Small intestine (tissue), 7 donors: ENCODE measurements at regions not wholly inside any gene's neighbourhood (a gene's known extent, or its start where the extent isn't known, plus 50 kb on each side); places are given as distances from the start of the nearest gene placed in this dataset.

ENCODE experiments used
- DNase-seq, 2 donors: peaks; one replicate each; pipeline versions ENCODE4 v3.0.0 to v3.0.0-alpha.2; 2013
- FAIRE-seq: peaks from 2 replicates; lab custom pipeline; 2012; peaks lifted over from hg19 to GRCh38; lab: Jason Lieb, UNC
- H3K27ac ChIP-seq, 3 donors: one replicate each; pipeline ENCODE4 v1.5.1; 2013; ENCODE audit warnings: low read length in 2 of 3, mild to moderate bottlenecking in 2 of 3, control low read depth in 1 of 3, inconsistent platforms in 1 of 3, low read depth in 1 of 3, moderate library complexity in 1 of 3
- H3K27me3 ChIP-seq, 3 donors: one replicate each; pipeline ENCODE4 v1.6.1; 2013; ENCODE audit warnings: low read length in 3 of 3, inconsistent platforms in 1 of 3; ENCODE audit not compliant: control insufficient read depth in 3 of 3, insufficient read depth in 3 of 3
- H3K36me3 ChIP-seq, 3 donors: one replicate each; pipeline ENCODE4 v1.6.1; 2013; ENCODE audit warnings: low read length in 3 of 3, inconsistent platforms in 1 of 3, low read depth in 1 of 3, mild to moderate bottlenecking in 1 of 3, moderate library complexity in 1 of 3; ENCODE audit not compliant: control insufficient read depth in 3 of 3, insufficient read depth in 2 of 3
- H3K4me1 ChIP-seq, 3 donors: one replicate each; pipeline ENCODE4 v1.6.1; 2013; ENCODE audit warnings: low read length in 2 of 3, inconsistent platforms in 1 of 3, low read depth in 1 of 3, mild to moderate bottlenecking in 1 of 3, moderate library complexity in 1 of 3; ENCODE audit not compliant: control insufficient read depth in 3 of 3, insufficient read depth in 2 of 3
- H3K4me3 ChIP-seq, 3 donors: one replicate each; pipeline ENCODE4 v1.5.1; 2013; ENCODE audit warnings: low read length in 3 of 3, control low read depth in 1 of 3, inconsistent platforms in 1 of 3, low read depth in 1 of 3, mild to moderate bottlenecking in 1 of 3, moderate library complexity in 1 of 3
- H3K9me3 ChIP-seq, 2 donors: one replicate each; pipeline ENCODE4 v1.6.1; 2013; ENCODE audit warnings: low read depth in 1 of 2, low read length in 1 of 2; ENCODE audit not compliant: control insufficient read depth in 2 of 2, insufficient read depth in 1 of 2
- WGBS, 3 donors: extraction: QIAGEN DNeasy Blood & Tissue Kit; methylation state at CpG; one replicate each; pipeline ENCODE4 v1.1.7; 2013; 5-methylcytosine and 5-hydroxymethylcytosine counted together
- donor health status: healthy with polysubstance abuse.
- donor health status: control.
- donor health status: control.
- donor health status: Bipolar disorder and iron deficiency.
- donor health status: healthy.

DNA sequence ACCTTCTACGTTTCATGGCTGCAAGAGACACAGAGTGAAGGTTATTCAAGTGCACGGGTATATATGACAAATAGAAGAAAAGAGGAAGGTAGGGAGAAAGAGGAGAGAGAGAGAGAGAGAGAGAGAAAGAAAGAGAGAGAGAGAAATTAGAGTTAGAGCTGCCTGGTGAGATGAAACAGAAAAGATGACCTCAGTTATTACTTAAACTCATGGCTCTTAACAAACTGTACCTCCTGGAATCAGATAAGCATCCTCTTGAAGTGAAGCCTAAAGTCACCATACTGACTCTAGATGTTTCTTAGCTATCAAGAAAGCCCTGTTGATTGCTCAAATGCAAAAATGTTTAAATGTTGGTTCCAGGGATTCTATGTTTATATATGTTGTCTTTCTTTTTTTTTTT lies 597.7 kb upstream of the ZP4 start:
- H3K27ac ChIP-seq, result no peak overlapping the region
- DNase-seq (no peak), FAIRE-seq (no peak)
- no peaks in the 10 kb centered on the region for H3K27me3 ChIP-seq
- no peak overlapping the region for H3K4me3 ChIP-seq
- no peaks in the 10 kb centered on the region for H3K4me1 ChIP-seq
- 76 to 90% (median 81%) methylated on average over 2 of the region's 2 CpGs for WGBS, 3 donors
- no peaks in the 10 kb centered on the region for H3K36me3 ChIP-seq
- no peaks in the 10 kb centered on the region for H3K9me3 ChIP-seq

- FAIRE-seq (no peak), DNase-seq (no peak)
- Histone ChIP-seq H3K27me3 (no peaks in the 10 kb centered on the region), H3K4me3 (no peak overlapping the region), H3K9me3 (no peaks in the 10 kb centered on the region), H3K36me3 (no peaks in the 10 kb centered on the region), H3K27ac (no peak overlapping the region), H3K4me1 (no peaks in the 10 kb centered on the region)
- 77 to 87% (median 78%) methylated on average over 1 of the region's 1 CpG for WGBS, 3 donors
These were observed 597.2 kb upstream of the ZP4 start for GRCh38 chr1:238487931-238488330.

DNA sequence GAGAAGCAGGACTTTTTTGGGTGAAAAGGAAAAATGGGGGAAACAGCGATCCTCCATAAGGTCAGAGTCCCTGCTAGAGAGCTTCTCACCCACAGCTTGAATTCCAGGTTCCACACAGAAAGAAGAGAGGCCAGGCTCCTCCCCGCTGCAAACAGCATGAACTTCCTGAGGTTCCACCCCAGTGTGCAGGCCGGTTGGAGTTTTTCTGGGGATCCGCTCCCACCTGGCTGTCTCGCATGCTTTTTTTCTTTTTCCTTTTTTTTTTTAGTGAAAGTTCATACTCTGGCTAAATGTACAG lies 595.1 kb upstream of the ZP4 start:
- no peaks in the 10 kb centered on the region for H3K4me1 ChIP-seq
- no peaks in the 10 kb centered on the region for H3K9me3 ChIP-seq
- 79 to 90% (median 88%) methylated on average over 5 of the region's 5 CpGs for whole genome bisulfite sequencing, 3 donors
- H3K4me3 ChIP-seq, result no peak overlapping the region
- H3K36me3 ChIP-seq, result no peaks in the 10 kb centered on the region
- DNase-seq (no peak), FAIRE-seq (no peak)
- H3K27me3 ChIP-seq, result no peaks in the 10 kb centered on the region
- H3K27ac ChIP-seq, result no peak overlapping the region

GRCh38 chr1:238485057-238485911 lies 594.6 kb upstream of the ZP4 start:
- DNase-seq (no peak), FAIRE-seq (no peak)
- Histone ChIP-seq H3K4me3 (no peak overlapping the region), H3K27me3 (no peaks in the 10 kb centered on the region), H3K4me1 (no peaks in the 10 kb centered on the region), H3K36me3 (no peaks in the 10 kb centered on the region), H3K9me3 (no peaks in the 10 kb centered on the region), H3K27ac (no peak overlapping the region)
- WGBS, 3 donors, result 82 to 90% (median 88%) methylated on average over 14 of the region's 14 CpGs

DNA sequence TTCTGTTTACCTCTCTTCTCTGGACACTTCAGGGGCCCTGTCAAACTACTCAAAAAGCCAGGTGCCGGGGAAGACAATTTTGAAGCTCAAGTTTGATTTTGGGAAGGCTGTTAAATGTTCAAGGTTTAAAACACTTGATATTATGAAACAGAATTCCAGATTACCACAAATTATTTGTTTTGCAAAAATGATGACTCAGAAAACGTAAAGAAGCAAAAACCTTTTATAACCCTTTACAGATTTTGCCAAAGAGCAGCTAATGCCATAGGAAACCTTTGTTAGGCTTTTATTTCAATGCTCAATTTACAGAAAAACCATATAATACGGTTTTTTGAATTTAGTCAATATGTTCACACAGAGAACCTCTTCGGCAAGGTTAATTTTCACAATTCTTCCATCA lies 593.4 kb upstream of the ZP4 start:
- Histone ChIP-seq H3K4me3 (no peak overlapping the region), H3K27me3 (no peaks in the 10 kb centered on the region), H3K4me1 (no peaks in the 10 kb centered on the region), H3K36me3 (no peaks in the 10 kb centered on the region), H3K9me3 (no peaks in the 10 kb centered on the region), H3K27ac (no peak overlapping the region)
- DNase-seq (no peak), FAIRE-seq (no peak)
- WGBS, 3 donors, result 76 to 84% (median 80%) methylated on average over 4 of the region's 4 CpGs

GRCh38 chr1:238476841-238477240 lies 586.1 kb upstream of the ZP4 start:
- FAIRE-seq (no peak), DNase-seq (no peak)
- Histone ChIP-seq H3K4me3 (no peak overlapping the region), H3K27ac (no peak overlapping the region), H3K36me3 (no peaks in the 10 kb centered on the region), H3K27me3 (no peaks in the 10 kb centered on the region), H3K4me1 (no peaks in the 10 kb centered on the region), H3K9me3 (no peaks in the 10 kb centered on the region)
- 68 to 74% (median 73%) methylated on average over 4 of the region's 4 CpGs for WGBS, 3 donors

- no peaks in the 10 kb centered on the region for H3K27me3 ChIP-seq
- DNase-seq (no peak), FAIRE-seq (no peak)
- H3K4me1 ChIP-seq, result no peaks in the 10 kb centered on the region
- H3K9me3 ChIP-seq, result no peaks in the 10 kb centered on the region
- H3K4me3 ChIP-seq, result no peak overlapping the region
- no peaks in the 10 kb centered on the region for H3K36me3 ChIP-seq
- 67 to 72% (median 67%) methylated on average over 5 of the region's 5 CpGs for WGBS, 3 donors
- H3K27ac ChIP-seq, result no peak overlapping the region
These were observed 585.0 kb upstream of the ZP4 start for GRCh38 chr1:238475712-238476111.

DNA sequence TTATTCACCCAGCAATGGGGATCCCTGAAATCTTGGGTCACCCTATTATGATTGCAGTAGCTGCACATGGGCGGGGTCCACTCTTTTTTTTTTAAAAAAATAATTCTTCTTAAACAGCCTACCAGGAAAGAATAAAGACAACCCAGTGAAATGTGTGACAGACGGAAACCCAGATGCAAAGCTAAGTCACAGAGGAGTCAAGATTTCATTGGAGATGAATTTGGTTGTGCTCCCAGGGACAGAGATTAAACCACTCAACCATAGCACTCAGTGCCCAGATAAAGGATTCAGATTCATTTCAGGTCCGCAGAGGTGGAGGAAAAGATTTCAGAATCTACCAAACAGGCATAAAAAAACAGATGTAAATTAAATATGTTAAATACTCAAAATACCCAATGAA lies 583.5 kb upstream of the ZP4 start:
- no peaks in the 10 kb centered on the region for H3K36me3 ChIP-seq
- FAIRE-seq (no peak), DNase-seq (no peak)
- H3K27ac ChIP-seq, result no peak overlapping the region
- no peaks in the 10 kb centered on the region for H3K9me3 ChIP-seq
- H3K4me1 ChIP-seq, result no peaks in the 10 kb centered on the region
- 22 to 64% (median 28%) methylated on average over 3 of the region's 3 CpGs for WGBS, 3 donors
- no peak overlapping the region for H3K4me3 ChIP-seq
- no peaks in the 10 kb centered on the region for H3K27me3 ChIP-seq

DNA sequence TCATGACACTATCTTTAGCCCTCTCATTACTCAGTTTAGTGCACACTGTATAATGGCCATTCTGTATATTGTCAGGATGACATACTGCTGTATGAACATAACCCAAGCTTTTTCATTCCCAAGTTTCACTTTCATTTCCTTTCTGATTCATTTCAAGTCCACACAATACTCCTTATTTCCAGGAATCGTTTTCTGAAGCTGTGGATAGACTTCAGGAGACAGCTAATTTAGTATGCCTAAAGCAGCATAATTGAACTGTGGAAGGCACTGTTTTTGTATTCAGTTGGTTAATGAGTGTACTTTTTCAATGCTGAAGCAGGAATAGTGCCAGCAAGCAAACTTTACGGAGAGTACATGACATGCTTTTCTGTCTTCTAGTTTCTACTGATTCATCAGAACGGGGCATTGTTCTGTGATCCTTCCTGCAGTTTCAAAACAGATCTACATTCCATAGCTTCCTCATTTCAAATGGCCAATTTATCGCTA lies 578.5 kb upstream of the ZP4 start:
- 58 to 69% (median 61%) methylated on average over 4 of the region's 4 CpGs for WGBS, 3 donors

More for the DNA sequence above, 578.5 kb upstream of the ZP4 start:
- DNase-seq, result peak; percentile 4 to 7
- Histone ChIP-seq H3K27ac (no peak overlapping the region), H3K9me3 (no peaks in the 10 kb centered on the region), H3K4me1 (no peaks in the 10 kb centered on the region), H3K27me3 (no peaks in the 10 kb centered on the region), H3K4me3 (no peak overlapping the region), H3K36me3 (no peaks in the 10 kb centered on the region)
- no peak for FAIRE-seq
